Transverse colon (tissue), 4 donors: ENCODE measurements at regions not wholly inside any gene's neighbourhood (a gene's known extent, or its start where the extent isn't known, plus 50 kb on each side); places are given as distances from the start of the nearest gene placed in this dataset.

Experiments used
- DNase-seq: peaks from one replicate; pipeline ENCODE4 v3.0.0-alpha.2; 2019
- H3K27ac ChIP-seq, 4 donors: fragments of 200-600 bp; sonication (generic); 2 replicates each; pipeline ENCODE4 v1.5.1; 2016 to 2018; ENCODE audit warnings: inconsistent platforms in 4 of 4
- H3K27me3 ChIP-seq: fragments of 200-600 bp; sonication (generic); 2 replicates; pipeline ENCODE4 v1.5.1; 2017; ENCODE audit warnings: inconsistent platforms
- H3K36me3 ChIP-seq, 4 donors: fragments of 200-600 bp; sonication (generic); 2 replicates each; pipeline ENCODE4 v1.5.1; 2017 to 2019; ENCODE audit warnings: inconsistent platforms in 4 of 4
- H3K4me1 ChIP-seq, 4 donors: fragments of 200-600 bp; sonication (generic); 2 replicates each; pipeline ENCODE4 v1.5.1; 2017 to 2020; ENCODE audit warnings: inconsistent platforms in 4 of 4
- H3K4me3 ChIP-seq, 4 donors: fragments of 200-600 bp; sonication (generic); 1 replicate in 1 of 4; 2 replicates in 3 of 4; pipeline versions ENCODE4 v1.5.1 to v1.6.1; 2017 to 2019; ENCODE audit warnings: inconsistent platforms in 4 of 4
- H3K9me3 ChIP-seq, 2 donors: fragments of 200-600 bp; sonication (generic); 2 replicates each; pipeline ENCODE4 v1.5.1; 2017 to 2019; ENCODE audit warnings: inconsistent platforms in 2 of 2
- EP300 ChIP-seq: sonication (generic); formaldehyde crosslinking; IDR thresholded peaks from one replicate; pipeline ENCODE4 v1.6.1; 2017; ENCODE audit warnings: antibody characterized with exemption, low read depth
- POLR2A ChIP-seq: fragments of 450-650 bp; IDR thresholded peaks from one replicate; pipeline ENCODE4 v1.6.1; 2016; ENCODE audit warnings: antibody characterized with exemption, mild to moderate bottlenecking, moderate library complexity
- POLR2AphosphoS5 ChIP-seq, 3 donors: sonication (generic); formaldehyde crosslinking; IDR thresholded peaks; one replicate each; pipeline ENCODE4 v1.6.1; 2016; ENCODE audit warnings: antibody characterized with exemption in 3 of 3
- WGBS, 2 donors: methylation state at CpG; one replicate each; pipeline ENCODE4 v1.1.5; 2018; ENCODE audit warnings: low coverage in 1 of 2; 5-methylcytosine and 5-hydroxymethylcytosine counted together
- in situ Hi-C, 4 donors: fragments of 200-750 bp; cut with MboI; loops; one replicate each; pipeline versions ENCODE4 v1.15.0 to v1.15.1; 2017; ENCODE audit warnings: low sequenced_read_pairs in 3 of 4, low pct_ligation_motif_present in 1 of 4, low pct_unique_long_range_greater_than_20kb in 1 of 4
- intact Hi-C: fragments of 100-400 bp; cut with DNase I; formaldehyde crosslinking; loops from one replicate; pipeline ENCODE4 v1.15.1; 2023; ENCODE audit warnings: low total_unique reads
- TF ChIP-seq, protein P1 (sequence below), 5 experiments: fragments of 200-600 bp in 3 of 5; fragments of 450-650 bp in 2 of 5; sonication (generic) in 3 of 5; IDR thresholded peaks; 1 replicate in 2 of 5; 2 replicates in 3 of 5; pipeline ENCODE4 v1.5.1; 2016 to 2017; ENCODE audit warnings: antibody characterized with exemption in 5 of 5, inconsistent platforms in 3 of 5, mild to moderate bottlenecking in 2 of 5, moderate library complexity in 1 of 5

DNA sequence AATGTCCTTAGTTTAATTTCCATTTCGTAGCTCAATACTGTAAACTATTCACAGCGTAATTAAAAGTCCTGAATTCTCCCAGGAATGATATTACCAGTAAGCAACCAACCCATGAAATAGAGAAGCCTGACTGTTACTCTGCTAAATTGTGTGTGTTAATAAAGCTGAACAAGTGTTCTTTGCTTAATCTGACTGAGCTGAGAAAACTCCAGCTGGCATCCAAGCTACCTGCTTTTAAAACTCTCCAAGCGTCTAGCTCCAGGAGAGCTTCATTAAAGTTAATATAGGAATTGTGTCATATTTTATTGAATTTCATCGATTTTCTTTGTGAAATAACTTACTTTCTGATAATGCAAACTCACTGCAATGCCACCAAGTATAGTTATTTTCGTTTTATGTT lies 524.4 kb downstream of the SLC16A7 start:
- Histone ChIP-seq H3K9me3 (no peaks in the 10 kb centered on the region), H3K27ac (no peak overlapping the region), H3K36me3 (no peaks in the 10 kb centered on the region), H3K4me1 (no peaks in the 10 kb centered on the region), H3K27me3 (no peaks in the 10 kb centered on the region), H3K4me3 (no peak overlapping the region)
- intact Hi-C loops (no loop called here), in situ Hi-C loops (no loop called here)
- WGBS, 2 donors, result 66% methylated on average over 4 to 5 of the region's 5 CpGs
- TF ChIP-seq POLR2A (no peak), POLR2AphosphoS5 (IDR thresholded peaks at IDR 0.05) (no peak), EP300 (no peak)
- TF ChIP-seq, protein P1, sequence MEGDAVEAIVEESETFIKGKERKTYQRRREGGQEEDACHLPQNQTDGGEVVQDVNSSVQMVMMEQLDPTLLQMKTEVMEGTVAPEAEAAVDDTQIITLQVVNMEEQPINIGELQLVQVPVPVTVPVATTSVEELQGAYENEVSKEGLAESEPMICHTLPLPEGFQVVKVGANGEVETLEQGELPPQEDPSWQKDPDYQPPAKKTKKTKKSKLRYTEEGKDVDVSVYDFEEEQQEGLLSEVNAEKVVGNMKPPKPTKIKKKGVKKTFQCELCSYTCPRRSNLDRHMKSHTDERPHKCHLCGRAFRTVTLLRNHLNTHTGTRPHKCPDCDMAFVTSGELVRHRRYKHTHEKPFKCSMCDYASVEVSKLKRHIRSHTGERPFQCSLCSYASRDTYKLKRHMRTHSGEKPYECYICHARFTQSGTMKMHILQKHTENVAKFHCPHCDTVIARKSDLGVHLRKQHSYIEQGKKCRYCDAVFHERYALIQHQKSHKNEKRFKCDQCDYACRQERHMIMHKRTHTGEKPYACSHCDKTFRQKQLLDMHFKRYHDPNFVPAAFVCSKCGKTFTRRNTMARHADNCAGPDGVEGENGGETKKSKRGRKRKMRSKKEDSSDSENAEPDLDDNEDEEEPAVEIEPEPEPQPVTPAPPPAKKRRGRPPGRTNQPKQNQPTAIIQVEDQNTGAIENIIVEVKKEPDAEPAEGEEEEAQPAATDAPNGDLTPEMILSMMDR (IDR thresholded peaks at IDR 0.05), result no peak
- no peak for DNase-seq

- H3K4me3 ChIP-seq, result no peak overlapping the region
- in situ Hi-C loops, result no loop called here
Measured at GRCh38 chr12:60123557-60123956, 527.7 kb downstream of the SLC16A7 start.

DNA sequence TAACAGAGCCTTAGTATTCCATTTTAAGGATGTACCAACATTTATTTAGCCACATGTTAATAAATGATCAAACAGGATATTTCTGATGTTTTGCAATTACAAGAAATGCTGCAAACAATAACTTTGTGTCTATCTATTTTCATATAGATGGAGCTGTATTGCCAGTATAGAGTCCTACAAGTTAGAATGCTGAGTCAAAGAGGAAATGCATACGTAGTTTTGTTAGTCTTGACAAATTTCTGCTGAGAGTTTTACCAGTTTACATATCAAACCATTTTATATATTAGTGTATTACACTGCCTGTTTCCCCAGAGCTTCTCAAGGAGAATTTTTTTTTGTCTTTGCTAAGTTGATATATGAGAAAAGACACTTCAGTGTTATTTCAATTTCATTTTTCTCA lies 541.7 kb downstream of the SLC16A7 start:
- Histone ChIP-seq H3K27ac (no peak overlapping the region), H3K9me3 (no peaks in the 10 kb centered on the region), H3K4me3 (no peak overlapping the region), H3K36me3 (no peaks in the 10 kb centered on the region), H3K4me1 (no peaks in the 10 kb centered on the region), H3K27me3 (no peaks in the 10 kb centered on the region)
- TF ChIP-seq POLR2AphosphoS5 (IDR thresholded peaks at IDR 0.05), result no peak
- DNase-seq, result no peak
- in situ Hi-C loops, result no loop called here
- intact Hi-C loops, result no loop called here
- WGBS, 2 donors, result 0 to 46% methylated on average over 1 of the region's 1 CpG

More at GRCh38 chr12:60123557-60123956, 527.7 kb downstream of the SLC16A7 start:
- Histone ChIP-seq H3K9me3 (no peaks in the 10 kb centered on the region), H3K27ac (no peak overlapping the region), H3K27me3 (no peaks in the 10 kb centered on the region), H3K36me3 (no peaks in the 10 kb centered on the region), H3K4me1 (no peaks in the 10 kb centered on the region)
- 31 to 45% methylated on average over 1 of the region's 1 CpG for WGBS, 2 donors
- intact Hi-C loops, result no loop called here
- TF ChIP-seq EP300, result no peak
- no peak for TF ChIP-seq POLR2A
- TF ChIP-seq, protein P1 (IDR thresholded peaks at IDR 0.05), result no peak
- TF ChIP-seq POLR2AphosphoS5 (IDR thresholded peaks at IDR 0.05), result no peak
- no peak for DNase-seq

GRCh38 chr12:60138526-60138925 lies 542.7 kb downstream of the SLC16A7 start:
- intact Hi-C loops, result no loop called here
- no peak for DNase-seq
- 49 to 59% methylated on average over 1 of the region's 1 CpG for WGBS, 2 donors
- Histone ChIP-seq H3K4me1 (no peaks in the 10 kb centered on the region), H3K4me3 (no peak overlapping the region), H3K27ac (no peak overlapping the region), H3K36me3 (no peaks in the 10 kb centered on the region), H3K9me3 (no peaks in the 10 kb centered on the region), H3K27me3 (no peaks in the 10 kb centered on the region)
- TF ChIP-seq POLR2AphosphoS5 (IDR thresholded peaks at IDR 0.05), result no peak
- TF ChIP-seq, protein P1 (IDR thresholded peaks at IDR 0.05), result no peak
- no peak for TF ChIP-seq POLR2A
- no peak for TF ChIP-seq EP300
- in situ Hi-C loops, result no loop called here

GRCh38 chr12:60144395-60144794 lies 548.6 kb downstream of the SLC16A7 start:
- WGBS, 2 donors, result 53 to 56% methylated on average over 1 of the region's 1 CpG

More at GRCh38 chr12:60144395-60144794, 548.6 kb downstream of the SLC16A7 start:
- no peak for DNase-seq
- intact Hi-C loops (no loop called here), in situ Hi-C loops (no loop called here)
- no peaks in the 10 kb centered on the region for H3K36me3 ChIP-seq
- H3K4me1 ChIP-seq, result no peaks in the 10 kb centered on the region
- no peaks in the 10 kb centered on the region for H3K27me3 ChIP-seq
- H3K27ac ChIP-seq, result no peak overlapping the region
- TF ChIP-seq, protein P1 (IDR thresholded peaks at IDR 0.05), result no peak
- TF ChIP-seq EP300 (no peak), POLR2AphosphoS5 (IDR thresholded peaks at IDR 0.05) (no peak), POLR2A (no peak)
- no peak overlapping the region for H3K4me3 ChIP-seq
- H3K9me3 ChIP-seq, result no peaks in the 10 kb centered on the region
